ENCODE measurements at regions not wholly inside any gene's neighbourhood (a gene's known extent, or its start where the extent isn't known, plus 50 kb on each side); places are given as distances from the start of the nearest gene placed in this dataset.

GRCh38 chr13:111936267-111936925, 130.6 kb upstream of the SOX1 start:
- H3K4me3 ChIP-seq (ENCODE audit: low read depth, low read length, poor library complexity, severe bottlenecking), result no peak overlapping the region
- TF ChIP-seq CTCF (conservative IDR thresholded peaks at IDR 0.05; ENCODE audit: low read depth, low read length) (no peak), EZH2 (IDR thresholded peaks at IDR 0.05; ENCODE audit: borderline replicate concordance, low read depth, low read length, poor library complexity, severe bottlenecking) (no peak)
- no peak overlapping the region for H3K27ac ChIP-seq (ENCODE audit: low read depth, low read length, poor library complexity, severe bottlenecking)
- ChIA-PET POLR2A (ENCODE audit: low non-redundant PET) (no interaction called here), CTCF (no interaction called here)
- no peak for DNase-seq (ENCODE audit: low spot score)
- H3K27me3 ChIP-seq (replicated peaks; ENCODE audit: insufficient read depth, low read depth, low read length, poor library complexity), result peaks cover 66% of the 10 kb centered on the region
- BruUV-seq (replicated peaks), result no TSS peak
- H3K4me1 ChIP-seq (ENCODE audit: insufficient read depth, low read length, poor library complexity, severe bottlenecking), result no peaks in the 10 kb centered on the region
- peaks cover 8% of the 10 kb centered on the region for H3K9me3 ChIP-seq (ENCODE audit: low read depth, low read length, poor library complexity, severe bottlenecking)
- H3K36me3 ChIP-seq (ENCODE audit: insufficient read depth, low read length, poor library complexity, severe bottlenecking), result no peaks in the 10 kb centered on the region
- intact Hi-C loops (cut with micrococcal nuclease; ENCODE audit: unreplicated experiment), result no loop called here

GRCh38 chr13:111937777-111938311, 129.1 kb upstream of the SOX1 start:
- TF ChIP-seq CTCF (conservative IDR thresholded peaks at IDR 0.05; ENCODE audit: low read depth, low read length) (no peak), EZH2 (IDR thresholded peaks at IDR 0.05; ENCODE audit: borderline replicate concordance, low read depth, low read length, poor library complexity, severe bottlenecking) (no peak)
- no peaks in the 10 kb centered on the region for H3K4me1 ChIP-seq (ENCODE audit: insufficient read depth, low read length, poor library complexity, severe bottlenecking)
- H3K4me3 ChIP-seq (ENCODE audit: low read depth, low read length, poor library complexity, severe bottlenecking), result no peak overlapping the region
- ChIA-PET CTCF (no interaction called here), POLR2A (ENCODE audit: low non-redundant PET) (no interaction called here)
- no peak for DNase-seq (ENCODE audit: low spot score)
- peaks cover 4% of the 10 kb centered on the region for H3K9me3 ChIP-seq (ENCODE audit: low read depth, low read length, poor library complexity, severe bottlenecking)
- H3K27me3 ChIP-seq (replicated peaks; ENCODE audit: insufficient read depth, low read depth, low read length, poor library complexity), result peaks cover 62% of the 10 kb centered on the region
- BruUV-seq (replicated peaks), result no TSS peak
- no peak overlapping the region for H3K27ac ChIP-seq (ENCODE audit: low read depth, low read length, poor library complexity, severe bottlenecking)
- intact Hi-C loops (cut with micrococcal nuclease; ENCODE audit: unreplicated experiment), result no loop called here
- H3K36me3 ChIP-seq (ENCODE audit: insufficient read depth, low read length, poor library complexity, severe bottlenecking), result no peaks in the 10 kb centered on the region

GRCh38 chr13:111938741-111939665, 127.9 kb upstream of the SOX1 start:
- Histone ChIP-seq H3K9me3 (ENCODE audit: low read depth, low read length, poor library complexity, severe bottlenecking) (no peaks in the 10 kb centered on the region), H3K27me3 (replicated peaks; ENCODE audit: insufficient read depth, low read depth, low read length, poor library complexity) (peaks cover 58% of the 10 kb centered on the region), H3K4me1 (ENCODE audit: insufficient read depth, low read length, poor library complexity, severe bottlenecking) (no peaks in the 10 kb centered on the region), H3K4me3 (ENCODE audit: low read depth, low read length, poor library complexity, severe bottlenecking) (no peak overlapping the region), H3K27ac (ENCODE audit: low read depth, low read length, poor library complexity, severe bottlenecking) (no peak overlapping the region), H3K36me3 (ENCODE audit: insufficient read depth, low read length, poor library complexity, severe bottlenecking) (no peaks in the 10 kb centered on the region)
- CTCF ChIA-PET, result no interaction called here
- no peak for DNase-seq (ENCODE audit: low spot score)
- BruUV-seq (replicated peaks), result no TSS peak
- TF ChIP-seq CTCF (conservative IDR thresholded peaks at IDR 0.05; ENCODE audit: low read depth, low read length), result no peak
- no peak for TF ChIP-seq EZH2 (IDR thresholded peaks at IDR 0.05; ENCODE audit: borderline replicate concordance, low read depth, low read length, poor library complexity, severe bottlenecking)
- intact Hi-C loops (cut with micrococcal nuclease; ENCODE audit: unreplicated experiment), result no loop called here
- POLR2A ChIA-PET (ENCODE audit: low non-redundant PET), result no interaction called here

Data from A673 (cell line).